COLO668 (cell line): ENCODE measurements at regions not wholly inside any gene's neighbourhood (a gene's known extent, or its start where the extent isn't known, plus 50 kb on each side); places are given as distances from the start of the nearest gene placed in this dataset.
"Not testable (repeated sequence)": the region's sequence is repeated elsewhere in the genome, so short reads cannot be mapped to it uniquely, and the experiment has no call there.

ENCODE experiments used
- DNase-seq: peaks from one replicate; lab custom pipeline; 2025; ENCODE audit not compliant: unreplicated experiment; lab: John Stamatoyannopoulos, UW

- DNase-seq = no peak
Measured at GRCh38 chr9:124084087-124084486, 72.5 kb downstream of the LHX2 start.

GRCh38 chr9:124087226-124087625 is 75.7 kb downstream of the LHX2 start:
- no peak for DNase-seq

GRCh38 chr9:124088476-124088837 is 76.9 kb downstream of the LHX2 start:
- DNase-seq = no peak

GRCh38 chr9:124089631-124090488 is 78.3 kb downstream of the LHX2 start:
- not testable (repeated sequence) for DNase-seq

GRCh38 chr9:124098141-124098905 is 86.8 kb downstream of the LHX2 start:
- DNase-seq = peak; percentile 32

- no peak for DNase-seq
Measured at GRCh38 chr9:124099860-124100259, 88.3 kb downstream of the LHX2 start.

- no peak for DNase-seq
Measured at GRCh38 chr9:124101215-124101968, 89.8 kb downstream of the LHX2 start.

- DNase-seq = no peak
Measured at GRCh38 chr9:124101969-124102345, 90.4 kb downstream of the LHX2 start.

- no peak for DNase-seq
Measured at GRCh38 chr9:124102363-124102762, 90.8 kb downstream of the LHX2 start.

GRCh38 chr9:124105266-124105665 is 93.7 kb downstream of the LHX2 start:
- DNase-seq = no peak

- peak; percentile 89 for DNase-seq
Measured at GRCh38 chr9:124108216-124108615, 96.6 kb downstream of the LHX2 start.

- no peak for DNase-seq
Measured at GRCh38 chr9:124110307-124110915, 98.8 kb downstream of the LHX2 start.

- no peak for DNase-seq
Measured at GRCh38 chr9:124116683-124117363, 105.3 kb downstream of the LHX2 start.

GRCh38 chr9:124118894-124119293 is 107.3 kb downstream of the LHX2 start:
- no peak for DNase-seq

- DNase-seq = no peak
Measured at GRCh38 chr9:124120272-124120671, 108.7 kb downstream of the LHX2 start.

- no peak for DNase-seq
Measured at GRCh38 chr9:124121725-124122124, 110.2 kb downstream of the LHX2 start.

- DNase-seq = no peak
Measured at GRCh38 chr9:124122321-124122720, 110.8 kb downstream of the LHX2 start.

GRCh38 chr9:124122813-124123462 is 111.4 kb downstream of the LHX2 start:
- peak; percentile 12 for DNase-seq

GRCh38 chr9:124123621-124124020 is 112.1 kb downstream of the LHX2 start:
- DNase-seq = not testable (repeated sequence)
